DND-41 (cell line): ENCODE measurements at regions not wholly inside any gene's neighbourhood (a gene's known extent, or its start where the extent isn't known, plus 50 kb on each side); places are given as distances from the start of the nearest gene placed in this dataset.

Experiments used
- ATAC-seq: fragments of 200-7000 bp; cut with Tn5 transposase; 3 replicates; pipeline ENCODE4 v1.9.1; 2021; ENCODE audit warnings: low read depth; ENCODE audit not compliant: insufficient read depth
- DNase-seq: peaks from one replicate; pipeline ENCODE4 v3.0.0-alpha.2; 2020
- H2AFZ ChIP-seq: 2 replicates; pipeline ENCODE4 v1.6.0; 2012; ENCODE audit warnings: low read depth, low read length
- H3K27ac ChIP-seq: 2 replicates; pipeline ENCODE4 v1.5.1; 2012; ENCODE audit warnings: low read length, inconsistent platforms
- H3K27me3 ChIP-seq: fragments of 200-600 bp; sonication (generic); 2 replicates; pipeline ENCODE4 v1.6.0; 2012; ENCODE audit warnings: low read length, mild to moderate bottlenecking, inconsistent platforms; ENCODE audit not compliant: insufficient read depth, poor library complexity
- H3K36me3 ChIP-seq: 2 replicates; pipeline ENCODE4 v1.5.1; 2012; ENCODE audit warnings: low read length, inconsistent platforms; ENCODE audit not compliant: insufficient read depth
- H3K4me1 ChIP-seq: 2 replicates; pipeline ENCODE4 v1.5.1; 2012; ENCODE audit warnings: mild to moderate bottlenecking, low read length; ENCODE audit not compliant: insufficient read depth
- H3K4me2 ChIP-seq: 2 replicates; pipeline ENCODE4 v1.6.0; 2012; ENCODE audit warnings: mild to moderate bottlenecking, moderate library complexity, low read length, inconsistent platforms; ENCODE audit not compliant: insufficient read depth
- H3K4me3 ChIP-seq, 2 experiments: fragments of 200-600 bp in 1 of 2; shearing (Covaris generic) in 1 of 2; 2 replicates each; pipeline ENCODE4 v1.5.1; 2012 to 2016; ENCODE audit warnings: inconsistent platforms in 2 of 2, low read length in 2 of 2, mild to moderate bottlenecking in 2 of 2, low read depth in 1 of 2, moderate library complexity in 1 of 2
- H3K79me2 ChIP-seq: 2 replicates; pipeline ENCODE4 v1.6.0; 2012; ENCODE audit warnings: low read length, inconsistent platforms; ENCODE audit not compliant: insufficient read depth
- H3K9ac ChIP-seq: 2 replicates; pipeline ENCODE4 v1.6.0; 2012; ENCODE audit warnings: low read depth, mild to moderate bottlenecking, inconsistent platforms, low read length, moderate library complexity
- H3K9me3 ChIP-seq: 2 replicates; pipeline ENCODE4 v1.5.1; 2012; ENCODE audit warnings: low read length, moderate library complexity, mild to moderate bottlenecking, inconsistent platforms; ENCODE audit not compliant: insufficient read depth, severe bottlenecking
- H4K20me1 ChIP-seq: 2 replicates; pipeline ENCODE4 v1.6.0; 2012; ENCODE audit warnings: low read length; ENCODE audit not compliant: insufficient read depth
- CTCF ChIP-seq: IDR thresholded peaks from 2 replicates; pipeline ENCODE4 v1.5.1; 2012; ENCODE audit warnings: borderline replicate concordance, low read length, moderate library complexity, mild to moderate bottlenecking; ENCODE audit not compliant: poor library complexity, severe bottlenecking; ENCODE audit errors: extremely low read depth
- EZH2 ChIP-seq: IDR thresholded peaks from 3 replicates; pipeline ENCODE4 v1.6.1; 2012; ENCODE audit warnings: borderline replicate concordance, low read depth, mild to moderate bottlenecking, moderate library complexity, low read length, inconsistent platforms; ENCODE audit not compliant: severe bottlenecking

GRCh38 chr17:34201225-34201624 is 53.9 kb upstream of the CCL2 start:
- H3K27ac ChIP-seq, result no peak overlapping the region
- H3K36me3 ChIP-seq, result no peaks in the 10 kb centered on the region
- H3K9me3 ChIP-seq, result peaks cover 9% of the 10 kb centered on the region
- H3K4me1 ChIP-seq, result peaks cover 24% of the 10 kb centered on the region
- no peak for TF ChIP-seq CTCF
- TF ChIP-seq EZH2, result no peak
- H2AFZ ChIP-seq, result no peak overlapping the region
- no peak for ATAC-seq
- H3K9ac ChIP-seq, result no peak overlapping the region
- H3K4me3 ChIP-seq, result no peak overlapping the region
- DNase-seq, result no peak
- no peak overlapping the region for H3K4me2 ChIP-seq
- no peaks in the 10 kb centered on the region for H4K20me1 ChIP-seq
- H3K79me2 ChIP-seq, result no peaks in the 10 kb centered on the region
- H3K27me3 ChIP-seq, result no peaks in the 10 kb centered on the region

- H3K9me3 ChIP-seq, result peaks cover 8% of the 10 kb centered on the region
- H4K20me1 ChIP-seq, result no peaks in the 10 kb centered on the region
- no peaks in the 10 kb centered on the region for H3K36me3 ChIP-seq
- H2AFZ ChIP-seq, result no peak overlapping the region
- H3K4me3 ChIP-seq, result no peak overlapping the region
- H3K27me3 ChIP-seq, result no peaks in the 10 kb centered on the region
- no peak for DNase-seq
- no peak overlapping the region for H3K27ac ChIP-seq
- H3K4me1 ChIP-seq, result peaks cover 24% of the 10 kb centered on the region
- H3K79me2 ChIP-seq, result no peaks in the 10 kb centered on the region
- no peak for TF ChIP-seq CTCF
- no peak for TF ChIP-seq EZH2
- no peak overlapping the region for H3K9ac ChIP-seq
- ATAC-seq, result no peak
- no peak overlapping the region for H3K4me2 ChIP-seq
These were observed 53.3 kb upstream of the CCL2 start for GRCh38 chr17:34201767-34202166.

- Histone ChIP-seq H3K27me3 (no peaks in the 10 kb centered on the region), H3K36me3 (no peaks in the 10 kb centered on the region), H3K4me1 (peaks cover 23% of the 10 kb centered on the region), H3K4me2 (no peak overlapping the region), H2AFZ (no peak overlapping the region), H3K27ac (no peak overlapping the region), H3K9ac (no peak overlapping the region), H4K20me1 (no peaks in the 10 kb centered on the region), H3K9me3 (no peaks in the 10 kb centered on the region), H3K4me3 (no peak overlapping the region), H3K79me2 (no peaks in the 10 kb centered on the region)
- ATAC-seq (no peak), DNase-seq (no peak)
- TF ChIP-seq EZH2 (no peak), CTCF (no peak)
These were observed 52.0 kb upstream of the CCL2 start for GRCh38 chr17:34203018-34203638.
